NCI-H1048 (cell line): ENCODE measurements at regions not wholly inside any gene's neighbourhood (a gene's known extent, or its start where the extent isn't known, plus 50 kb on each side); places are given as distances from the start of the nearest gene placed in this dataset.

ENCODE experiments used
- DNase-seq: peaks from one replicate; lab custom pipeline; 2025; lab: John Stamatoyannopoulos, UW

GRCh38 chr10:117670116-117670904, 127.8 kb downstream of the EMX2 start:
- DNase-seq: no peak

GRCh38 chr10:117673230-117674010, 130.9 kb downstream of the EMX2 start:
- DNase-seq: no peak

DNA sequence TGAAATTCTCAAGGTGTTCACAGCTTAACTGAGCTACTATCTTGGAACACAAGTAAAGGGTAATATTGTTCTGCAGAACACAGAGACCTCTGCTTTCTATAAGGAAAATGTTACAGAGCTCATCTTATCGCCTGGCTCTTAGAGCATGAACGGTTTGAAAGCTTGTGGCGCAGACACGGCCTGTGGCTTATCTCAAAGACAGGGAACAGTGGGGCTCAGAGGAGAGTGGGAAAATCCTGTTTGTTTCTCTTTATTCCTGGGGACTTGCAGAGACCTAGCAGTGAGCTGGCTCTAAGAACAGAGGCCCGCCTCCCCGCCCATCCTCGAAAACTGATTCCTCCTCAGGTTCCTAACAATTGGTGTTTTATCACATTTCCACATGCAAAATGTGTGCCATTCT, 131.7 kb downstream of the EMX2 start:
- DNase-seq: no peak

- DNase-seq: no peak
Observed at GRCh38 chr10:117674646-117675045, 132.1 kb downstream of the EMX2 start.

- no peak for DNase-seq
Observed at GRCh38 chr10:117675514-117676055, 133.0 kb downstream of the EMX2 start.

DNA sequence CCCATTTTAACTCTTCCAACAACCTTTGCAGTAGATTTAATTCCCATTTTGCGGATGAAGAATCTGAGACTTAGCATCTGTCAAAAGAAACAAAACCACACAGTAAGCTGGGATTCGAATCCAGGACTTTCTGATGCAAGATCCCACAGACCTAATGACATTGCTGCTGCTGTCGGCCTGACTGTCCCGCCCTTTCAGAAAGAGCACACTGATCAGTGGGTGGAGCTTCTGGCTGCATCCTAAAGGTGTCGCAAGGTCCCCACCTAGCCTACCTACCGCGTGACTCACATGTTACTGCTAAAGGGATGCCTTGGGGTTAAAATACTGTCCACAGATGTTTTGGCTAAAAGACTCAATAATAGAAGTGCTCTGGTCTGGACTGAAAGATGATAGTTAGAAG, 134.7 kb downstream of the EMX2 start:
- DNase-seq: no peak

GRCh38 chr10:117677890-117678500, 135.4 kb downstream of the EMX2 start:
- DNase-seq: no peak

- DNase-seq: no peak
Observed at GRCh38 chr10:117680601-117681000, 138.1 kb downstream of the EMX2 start.

- no peak for DNase-seq
Observed at GRCh38 chr10:117681104-117681503, 138.6 kb downstream of the EMX2 start.

GRCh38 chr10:117684046-117684610, 141.6 kb downstream of the EMX2 start:
- DNase-seq: no peak

- no peak for DNase-seq
Observed at GRCh38 chr10:117684672-117685211, 142.2 kb downstream of the EMX2 start.

DNA sequence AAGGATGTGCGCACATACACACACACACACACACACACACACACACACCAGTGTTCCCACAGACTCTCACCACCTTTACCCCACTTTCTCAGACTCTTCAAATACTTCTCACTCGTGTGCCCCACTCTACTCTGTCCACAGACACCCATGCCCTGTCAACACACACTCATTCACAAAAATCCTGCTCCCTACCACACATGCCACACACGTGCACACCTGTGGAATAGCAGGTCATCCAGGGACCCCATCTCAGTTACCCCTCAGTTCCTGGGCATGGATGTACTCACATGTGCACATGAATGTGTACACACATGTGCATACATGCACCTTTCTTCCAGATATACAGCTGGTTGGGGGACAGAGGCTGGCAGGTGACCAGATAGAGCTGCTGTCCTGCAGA, 142.9 kb downstream of the EMX2 start:
- no peak for DNase-seq

DNA sequence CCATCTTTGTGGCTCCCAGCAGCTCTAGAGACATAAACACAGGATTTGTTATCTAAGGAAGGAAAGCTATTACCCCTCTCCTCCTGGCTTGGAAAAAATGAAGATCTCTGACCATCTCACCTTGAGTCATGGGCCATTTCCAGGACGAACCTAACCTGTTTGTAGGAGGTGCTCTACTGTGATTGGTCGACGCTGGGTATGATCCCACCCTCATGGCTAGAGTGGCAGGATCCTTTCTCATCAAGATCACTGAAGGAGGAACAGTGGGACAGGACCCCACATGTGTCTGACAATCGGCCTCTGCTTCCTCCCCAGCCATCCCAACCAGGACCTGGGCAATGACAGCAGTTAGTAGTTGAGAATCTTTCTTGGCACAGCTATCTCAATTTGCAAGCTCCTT, 144.1 kb downstream of the EMX2 start:
- DNase-seq: no peak

DNA sequence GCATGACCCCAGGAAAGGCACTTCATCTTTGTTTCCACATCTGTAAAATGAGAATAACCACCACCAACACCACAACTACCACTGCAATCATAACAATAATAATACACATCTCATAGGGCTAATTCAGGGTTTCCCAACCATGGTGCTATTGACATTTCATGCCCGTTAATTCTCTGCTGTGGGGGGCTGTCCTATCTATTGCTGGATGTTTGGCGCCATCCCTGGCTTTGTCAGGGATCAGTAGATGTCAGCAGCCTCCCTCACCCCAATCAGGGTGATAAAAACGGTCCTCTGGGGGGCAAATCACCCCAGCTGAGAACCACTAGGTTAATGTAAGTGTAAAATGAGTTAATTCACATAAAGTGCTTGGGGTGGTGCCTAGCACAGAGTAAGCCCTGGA, 145.8 kb downstream of the EMX2 start:
- DNase-seq: no peak

DNA sequence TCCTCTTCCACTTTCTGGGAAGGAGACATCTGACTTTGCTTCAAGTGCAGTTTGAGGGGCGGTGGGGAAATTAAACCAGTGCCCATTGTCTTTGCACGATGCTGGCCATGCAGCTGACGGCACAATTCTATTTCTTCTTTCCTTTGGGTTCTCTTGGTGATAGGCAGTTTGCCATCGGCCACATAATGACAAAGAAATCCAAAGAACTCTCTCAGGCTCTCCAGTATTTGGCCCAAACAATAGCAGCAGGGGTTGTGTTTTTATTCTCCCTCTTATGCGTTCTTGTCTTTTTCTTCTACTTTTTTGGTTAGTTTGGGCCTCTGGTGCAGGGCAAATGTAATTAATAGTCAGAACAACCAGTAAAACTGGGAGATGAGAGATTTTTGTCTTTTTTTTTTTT, 147.0 kb downstream of the EMX2 start:
- no peak for DNase-seq

- DNase-seq: no peak
Observed at GRCh38 chr10:117690359-117690758, 147.8 kb downstream of the EMX2 start.

- no peak for DNase-seq
Observed at GRCh38 chr10:117694190-117694589, 151.6 kb downstream of the EMX2 start.

- DNase-seq: no peak
Observed at GRCh38 chr10:117697402-117697801, 154.9 kb downstream of the EMX2 start.

DNA sequence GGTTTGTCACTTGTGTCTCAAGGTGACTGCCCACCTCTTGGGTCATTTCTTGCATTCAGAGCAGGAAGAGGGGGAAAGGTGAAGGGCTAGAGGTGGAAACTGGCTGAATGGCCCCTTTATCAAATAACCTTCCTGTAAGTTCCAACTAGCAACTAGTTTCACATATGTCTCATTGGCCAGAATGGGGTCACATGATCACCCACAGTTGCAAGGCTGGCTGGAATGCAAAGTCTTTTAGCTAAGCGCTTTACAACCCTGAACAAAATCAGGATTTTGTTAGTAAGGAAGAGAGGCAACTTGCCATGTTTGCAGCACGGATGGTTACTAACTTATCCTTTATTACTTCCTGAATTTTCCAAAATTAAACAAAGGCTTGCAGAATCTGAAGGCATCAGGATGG, 156.3 kb downstream of the EMX2 start:
- DNase-seq: no peak

- no peak for DNase-seq
Observed at GRCh38 chr10:117699436-117700075, 157.0 kb downstream of the EMX2 start.

DNA sequence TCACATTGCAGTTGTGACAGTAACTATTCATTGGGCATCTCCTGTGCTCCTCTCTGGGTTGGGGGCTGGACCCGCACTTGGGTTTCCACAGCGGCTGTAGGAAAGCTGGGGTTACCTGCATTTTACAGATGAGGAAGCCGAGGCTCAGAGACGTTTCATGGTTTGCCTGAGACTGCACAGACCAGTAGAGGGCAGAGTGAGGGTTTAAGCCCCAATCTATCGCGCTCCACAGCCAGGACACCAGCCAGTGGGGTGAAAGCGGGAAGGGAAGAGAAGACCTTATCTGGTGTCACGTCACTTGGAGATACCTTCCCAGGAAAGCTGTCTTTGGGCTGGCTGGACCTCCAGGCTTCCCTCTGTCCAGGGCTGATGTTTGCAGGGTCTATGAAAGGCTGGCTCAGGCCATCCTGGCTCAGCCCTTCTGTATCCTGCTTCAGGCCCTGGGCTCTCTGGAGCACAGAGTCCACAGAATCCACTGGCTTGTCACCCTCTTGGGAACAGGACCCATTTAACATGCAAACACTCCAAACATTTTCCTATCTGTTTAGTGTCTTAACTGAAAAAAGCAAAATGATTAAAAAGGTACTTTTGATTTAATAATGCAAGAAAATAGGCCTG, 167.7 kb downstream of the EMX2 start:
- DNase-seq: no peak
